ENCODE measurements at regions not wholly inside any gene's neighbourhood (a gene's known extent, or its start where the extent isn't known, plus 50 kb on each side); places are given as distances from the start of the nearest gene placed in this dataset.

DNA sequence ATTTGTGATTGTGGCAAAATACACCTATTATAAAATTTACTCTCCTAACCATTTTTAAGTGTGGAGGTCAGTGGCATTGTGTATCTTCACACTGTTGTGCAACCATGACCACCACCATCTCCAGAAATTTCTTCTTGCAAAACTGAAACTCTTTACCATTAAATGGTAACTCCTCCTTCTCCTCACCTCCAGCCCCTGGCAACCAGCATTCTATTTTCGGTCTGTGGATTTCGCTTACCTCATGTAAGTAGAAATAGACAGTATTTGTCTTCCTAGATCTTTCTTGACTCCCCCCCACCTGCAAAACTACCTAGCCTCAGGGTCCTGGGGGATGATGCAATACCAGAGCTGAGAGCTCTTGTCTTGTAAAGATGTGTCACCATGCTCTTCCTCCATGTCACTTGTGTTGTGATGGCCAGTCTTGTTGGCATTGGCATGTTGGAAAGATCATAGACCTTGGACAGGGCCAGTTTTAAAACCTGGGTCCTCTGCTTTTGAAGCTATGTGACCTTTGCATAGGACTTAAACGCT is 71.1 kb upstream of the EMX2 start:
- no peak for TF ChIP-seq POLR2A (IDR thresholded peaks at IDR 0.05; ENCODE audit: extremely low read depth, insufficient read length)
- TF ChIP-seq, protein P1, sequence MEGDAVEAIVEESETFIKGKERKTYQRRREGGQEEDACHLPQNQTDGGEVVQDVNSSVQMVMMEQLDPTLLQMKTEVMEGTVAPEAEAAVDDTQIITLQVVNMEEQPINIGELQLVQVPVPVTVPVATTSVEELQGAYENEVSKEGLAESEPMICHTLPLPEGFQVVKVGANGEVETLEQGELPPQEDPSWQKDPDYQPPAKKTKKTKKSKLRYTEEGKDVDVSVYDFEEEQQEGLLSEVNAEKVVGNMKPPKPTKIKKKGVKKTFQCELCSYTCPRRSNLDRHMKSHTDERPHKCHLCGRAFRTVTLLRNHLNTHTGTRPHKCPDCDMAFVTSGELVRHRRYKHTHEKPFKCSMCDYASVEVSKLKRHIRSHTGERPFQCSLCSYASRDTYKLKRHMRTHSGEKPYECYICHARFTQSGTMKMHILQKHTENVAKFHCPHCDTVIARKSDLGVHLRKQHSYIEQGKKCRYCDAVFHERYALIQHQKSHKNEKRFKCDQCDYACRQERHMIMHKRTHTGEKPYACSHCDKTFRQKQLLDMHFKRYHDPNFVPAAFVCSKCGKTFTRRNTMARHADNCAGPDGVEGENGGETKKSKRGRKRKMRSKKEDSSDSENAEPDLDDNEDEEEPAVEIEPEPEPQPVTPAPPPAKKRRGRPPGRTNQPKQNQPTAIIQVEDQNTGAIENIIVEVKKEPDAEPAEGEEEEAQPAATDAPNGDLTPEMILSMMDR (IDR thresholded peaks at IDR 0.05; ENCODE audit: low read depth, low read length) = no peak
- no peak for TF ChIP-seq MYC (IDR thresholded peaks at IDR 0.05; ENCODE audit: low read depth, low read length)
- TF ChIP-seq MAX (IDR thresholded peaks at IDR 0.05; ENCODE audit: low read depth, low read length) = no peak
- no peak overlapping the region for H3K4me3 ChIP-seq (ENCODE audit: low read depth, low read length)
- no peak for DNase-seq (ENCODE audit: low read depth)

GRCh38 chr10:117470733-117471132 is 71.8 kb upstream of the EMX2 start:
- DNase-seq (ENCODE audit: low read depth) = no peak
- TF ChIP-seq MAX (IDR thresholded peaks at IDR 0.05; ENCODE audit: low read depth, low read length) = no peak
- TF ChIP-seq, protein P1 (IDR thresholded peaks at IDR 0.05; ENCODE audit: low read depth, low read length) = no peak
- TF ChIP-seq POLR2A (IDR thresholded peaks at IDR 0.05; ENCODE audit: extremely low read depth, insufficient read length) = no peak
- no peak for TF ChIP-seq MYC (IDR thresholded peaks at IDR 0.05; ENCODE audit: low read depth, low read length)
- no peak overlapping the region for H3K4me3 ChIP-seq (ENCODE audit: low read depth, low read length)

- TF ChIP-seq MAX (IDR thresholded peaks at IDR 0.05; ENCODE audit: low read depth, low read length) = no peak
- TF ChIP-seq MYC (IDR thresholded peaks at IDR 0.05; ENCODE audit: low read depth, low read length) = no peak
- TF ChIP-seq, protein P1 (IDR thresholded peaks at IDR 0.05; ENCODE audit: low read depth, low read length) = no peak
- no peak for TF ChIP-seq POLR2A (IDR thresholded peaks at IDR 0.05; ENCODE audit: extremely low read depth, insufficient read length)
- no peak overlapping the region for H3K4me3 ChIP-seq (ENCODE audit: low read depth, low read length)
Observed at GRCh38 chr10:117468665-117469064, 73.9 kb upstream of the EMX2 start.

GRCh38 chr10:117464176-117464575 is 78.4 kb upstream of the EMX2 start:
- no peak for DNase-seq (ENCODE audit: low read depth)
- TF ChIP-seq, protein P1 (IDR thresholded peaks at IDR 0.05; ENCODE audit: low read depth, low read length) = no peak
- TF ChIP-seq MAX (IDR thresholded peaks at IDR 0.05; ENCODE audit: low read depth, low read length) (no peak), MYC (IDR thresholded peaks at IDR 0.05; ENCODE audit: low read depth, low read length) (no peak), POLR2A (IDR thresholded peaks at IDR 0.05; ENCODE audit: extremely low read depth, insufficient read length) (no peak)
- no peak overlapping the region for H3K4me3 ChIP-seq (ENCODE audit: low read depth, low read length)

More at GRCh38 chr10:117468665-117469064, 73.9 kb upstream of the EMX2 start:
- DNase-seq (ENCODE audit: low read depth) = no peak

- no peak for DNase-seq (ENCODE audit: low read depth)
- H3K4me3 ChIP-seq (ENCODE audit: low read depth, low read length) = no peak overlapping the region
- TF ChIP-seq, protein P1 (IDR thresholded peaks at IDR 0.05; ENCODE audit: low read depth, low read length) = no peak
- TF ChIP-seq MAX (IDR thresholded peaks at IDR 0.05; ENCODE audit: low read depth, low read length) (no peak), MYC (IDR thresholded peaks at IDR 0.05; ENCODE audit: low read depth, low read length) (no peak), POLR2A (IDR thresholded peaks at IDR 0.05; ENCODE audit: extremely low read depth, insufficient read length) (no peak)
Observed at GRCh38 chr10:117463545-117463920, 79.0 kb upstream of the EMX2 start.
